NCI-H2107 treated with DMSO at 0.1 percent for 48 hours (cell line): ENCODE measurements at regions not wholly inside any gene's neighbourhood (a gene's known extent, or its start where the extent isn't known, plus 50 kb on each side); places are given as distances from the start of the nearest gene placed in this dataset.

Source experiments
- DNase-seq: peaks from one replicate; lab custom pipeline; 2025; ENCODE audit not compliant: unreplicated experiment; lab: John Stamatoyannopoulos, UW

- no peak for DNase-seq
Measured at GRCh38 chr6:147755999-147756398, 247.5 kb downstream of the SAMD5 start.

- DNase-seq, result no peak
Measured at GRCh38 chr6:147756891-147757290, 248.4 kb downstream of the SAMD5 start.

GRCh38 chr6:147757291-147757690, 248.8 kb downstream of the SAMD5 start:
- no peak for DNase-seq

- no peak for DNase-seq
Measured at GRCh38 chr6:147758303-147758702, 249.8 kb downstream of the SAMD5 start.

- no peak for DNase-seq
Measured at GRCh38 chr6:147759093-147759492, 250.6 kb downstream of the SAMD5 start.

GRCh38 chr6:147759536-147759935, 251.0 kb downstream of the SAMD5 start:
- no peak for DNase-seq

GRCh38 chr6:147765541-147765940, 257.1 kb downstream of the SAMD5 start:
- no peak for DNase-seq

- DNase-seq, result no peak
Measured at GRCh38 chr6:147768969-147769368, 260.5 kb downstream of the SAMD5 start.

GRCh38 chr6:147769496-147770087, 261.1 kb downstream of the SAMD5 start:
- DNase-seq, result no peak

- DNase-seq, result no peak
Measured at GRCh38 chr6:147770221-147770620, 261.7 kb downstream of the SAMD5 start.

GRCh38 chr6:147772724-147773123, 264.2 kb downstream of the SAMD5 start:
- DNase-seq, result no peak

GRCh38 chr6:147774856-147775255, 266.4 kb downstream of the SAMD5 start:
- no peak for DNase-seq

GRCh38 chr6:147776631-147777213, 268.2 kb downstream of the SAMD5 start:
- no peak for DNase-seq

- no peak for DNase-seq
Measured at GRCh38 chr6:147779624-147780023, 271.1 kb downstream of the SAMD5 start.

- no peak for DNase-seq
Measured at GRCh38 chr6:147782302-147782701, 273.8 kb downstream of the SAMD5 start.

- DNase-seq, result no peak
Measured at GRCh38 chr6:147784371-147784770, 275.9 kb downstream of the SAMD5 start.

- no peak for DNase-seq
Measured at GRCh38 chr6:147787417-147787816, 278.9 kb downstream of the SAMD5 start.

GRCh38 chr6:147789430-147789947, 281.0 kb downstream of the SAMD5 start:
- no peak for DNase-seq

GRCh38 chr6:147793871-147794643, 285.6 kb downstream of the SAMD5 start:
- DNase-seq, result no peak

GRCh38 chr6:147802459-147802858, 294.0 kb downstream of the SAMD5 start:
- no peak for DNase-seq

- DNase-seq, result no peak
Measured at GRCh38 chr6:147805155-147805554, 296.7 kb downstream of the SAMD5 start.

GRCh38 chr6:147806697-147807096, 298.2 kb downstream of the SAMD5 start:
- DNase-seq, result no peak
